B cell (primary cell): ENCODE measurements at regions not wholly inside any gene's neighbourhood (a gene's known extent, or its start where the extent isn't known, plus 50 kb on each side); places are given as distances from the start of the nearest gene placed in this dataset.

Experiments
- ATAC-seq: fragments of 200-7000 bp; cut with Tn5 transposase; one replicate; pipeline ENCODE4 v1.10.0; 2021; ENCODE audit warnings: low read depth, mild to moderate bottlenecking, moderate number of reproducible peaks, moderate library complexity
- CTCF ChIA-PET: fragments of 350-600 bp; sonication (Branson Sonifier 250); formaldehyde crosslinking; loops from one replicate; lab custom pipeline; 2021; ENCODE audit warnings: antibody characterized with exemption, inconsistent platforms; lab: Charles Lee
- POLR2A ChIA-PET: fragments of 350-600 bp; sonication (Branson Sonifier 250); formaldehyde crosslinking; loops from one replicate; lab custom pipeline; 2021; ENCODE audit warnings: antibody characterized with exemption; lab: Charles Lee
- DNase-seq: peaks from one replicate; pipeline ENCODE4 v3.0.0; 2013
- H2AFZ ChIP-seq: 2 replicates; pipeline ENCODE4 v1.6.1; 2012; ENCODE audit warnings: mild to moderate bottlenecking, low read depth, low read length; ENCODE audit not compliant: insufficient read depth, poor library complexity, severe bottlenecking
- H3K27ac ChIP-seq, 2 donors: 1 replicate in 1 of 2; 2 replicates in 1 of 2; pipeline ENCODE4 v1.5.1; 2012 to 2013; ENCODE audit warnings: low read length in 2 of 2, mild to moderate bottlenecking in 2 of 2, moderate library complexity in 1 of 2
- H3K27me3 ChIP-seq, 4 experiments: fragments of 200-600 bp in 1 of 4; sonication (generic) in 1 of 4; replicated peaks in 1 of 4; 1 replicate in 2 of 4; 2 replicates in 2 of 4; pipeline versions ENCODE4 v1.6.1 to v1.7.0; 2013 to 2016; ENCODE audit warnings: low read length in 3 of 4, mild to moderate bottlenecking in 2 of 4, mixed read lengths in 1 of 4, moderate library complexity in 1 of 4; ENCODE audit not compliant: insufficient read depth in 4 of 4, control insufficient read depth in 3 of 4; ENCODE audit errors: control extremely low read depth in 1 of 4
- H3K36me3 ChIP-seq, 2 experiments: replicated peaks in 1 of 2; 1 replicate in 1 of 2; 2 replicates in 1 of 2; pipeline versions ENCODE4 v1.6.1 to v1.7.1; 2013; ENCODE audit warnings: low read length in 1 of 2; ENCODE audit not compliant: insufficient read depth in 2 of 2, control insufficient read depth in 1 of 2; ENCODE audit errors: control extremely low read depth in 1 of 2, extremely low read depth in 1 of 2
- H3K4me1 ChIP-seq, 2 donors: fragments of 200-600 bp in 1 of 2; sonication (generic) in 1 of 2; 1 replicate in 1 of 2; 2 replicates in 1 of 2; pipeline versions ENCODE4 v1.5.1 to v1.6.1; 2013 to 2017; ENCODE audit warnings: low read length in 2 of 2; ENCODE audit not compliant: control insufficient read depth in 2 of 2, insufficient read depth in 2 of 2
- H3K4me2 ChIP-seq: replicated peaks from 2 replicates; pipeline ENCODE3; 2012; ENCODE audit warnings: mild to moderate bottlenecking, low read depth, low read length; ENCODE audit not compliant: poor library complexity, severe bottlenecking
- H3K4me3 ChIP-seq, 5 experiments: fragments of 200-600 bp in 1 of 5; sonication (generic) in 1 of 5; 1 replicate in 3 of 5; 2 replicates in 2 of 5; pipeline versions ENCODE4 v1.5.1 to v1.7.0; 2011 to 2016; ENCODE audit warnings: low read length in 4 of 5, mild to moderate bottlenecking in 4 of 5, low read depth in 2 of 5, control low read depth in 1 of 5, moderate library complexity in 1 of 5; ENCODE audit not compliant: insufficient read depth in 1 of 5; ENCODE audit errors: control extremely low read depth in 1 of 5, extremely low read depth in 1 of 5
- H3K79me2 ChIP-seq: fragments of 200-600 bp; sonication (generic); one replicate; pipeline ENCODE4 v1.6.0; 2016; ENCODE audit warnings: low read length; ENCODE audit not compliant: control insufficient read depth, insufficient read depth
- H3K9ac ChIP-seq: fragments of 200-600 bp; sonication (generic); 2 replicates; pipeline ENCODE4 v1.6.1; 2017; ENCODE audit warnings: mild to moderate bottlenecking, low read length, moderate library complexity
- H3K9me3 ChIP-seq, 3 donors: one replicate each; pipeline versions ENCODE4 v1.6.1 to v1.7.1; 2013; ENCODE audit warnings: low read length in 2 of 3; ENCODE audit not compliant: control insufficient read depth in 2 of 3, insufficient read depth in 1 of 3; ENCODE audit errors: control extremely low read depth in 1 of 3
- H4K20me1 ChIP-seq: 2 replicates; pipeline ENCODE4 v1.6.0; 2012; ENCODE audit warnings: mild to moderate bottlenecking, low read length; ENCODE audit not compliant: insufficient read depth, control insufficient read depth, poor library complexity, severe bottlenecking
- H3K27ac Mint-ChIP-seq: one replicate; pipeline ENCODE4 v1.8.0; 2021; ENCODE audit warnings: mixed read lengths
- H3K27me3 Mint-ChIP-seq: one replicate; pipeline ENCODE4 v1.8.0; 2021; ENCODE audit warnings: mixed read lengths
- H3K4me1 Mint-ChIP-seq: one replicate; pipeline ENCODE4 v1.8.0; 2021; ENCODE audit warnings: mixed read lengths
- H3K4me3 Mint-ChIP-seq: one replicate; pipeline ENCODE4 v1.8.0; 2021; ENCODE audit warnings: mixed read lengths
- H3K9me3 Mint-ChIP-seq: one replicate; pipeline ENCODE4 v1.8.0; 2022; ENCODE audit warnings: mixed read lengths; ENCODE audit not compliant: insufficient read depth
- EZH2 ChIP-seq: IDR thresholded peaks from 2 replicates; pipeline ENCODE4 v1.6.1; 2012; ENCODE audit warnings: borderline replicate concordance, low read depth, mild to moderate bottlenecking, moderate library complexity, low read length; ENCODE audit not compliant: insufficient read depth, poor library complexity, severe bottlenecking
- WGBS: methylation state at CpG from one replicate; pipeline ENCODE4 v1.1.5; 2013; ENCODE audit warnings: missing lambda C conversion rate; ENCODE audit not compliant: insufficient coverage; 5-methylcytosine and 5-hydroxymethylcytosine counted together
- intact Hi-C: fragments of 100-400 bp; cut with micrococcal nuclease; formaldehyde crosslinking; loops from one replicate; pipeline ENCODE4 v1.10.0; 2022
- TF ChIP-seq, protein P1 (sequence below): fragments of 200-600 bp; IDR thresholded peaks from one replicate; pipeline ENCODE4 v1.8.0; 2022; ENCODE audit warnings: antibody characterized with exemption, mild to moderate bottlenecking

DNA sequence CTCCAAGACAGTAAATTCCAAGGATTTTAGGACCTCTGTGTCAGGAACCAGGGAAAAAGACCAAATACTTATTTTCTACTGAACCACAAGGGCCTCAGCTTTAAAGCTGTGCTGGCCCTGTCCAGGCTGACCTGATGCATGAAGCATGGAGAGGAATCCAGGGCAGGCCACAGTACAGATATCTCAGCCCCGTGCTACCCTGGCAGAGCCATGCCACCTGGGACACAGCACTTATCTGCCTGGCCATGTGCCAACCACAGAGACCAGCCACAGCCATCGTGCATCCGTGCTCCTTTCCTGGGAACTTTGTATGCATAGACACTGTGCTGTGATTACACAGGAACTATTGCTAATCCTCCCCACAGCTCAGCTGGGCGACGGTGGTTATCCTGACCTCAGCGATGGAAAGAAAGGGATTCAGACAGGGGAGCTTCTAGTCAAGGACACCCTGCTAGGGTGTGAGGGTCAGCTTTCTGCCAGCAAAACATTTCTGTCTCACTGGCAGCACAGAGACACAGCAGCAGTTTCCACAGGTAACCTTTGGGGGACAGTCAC lies 687.4 kb upstream of the ID2 start:
- no peak overlapping the region for H2AFZ ChIP-seq
- H3K27me3 ChIP-seq: no peaks in the 10 kb centered on the region
- H3K4me1 ChIP-seq: no peaks in the 10 kb centered on the region
- H3K9me3 ChIP-seq: no peaks in the 10 kb centered on the region
- POLR2A ChIA-PET: no interaction called here
- no peak overlapping the region for H3K27ac Mint-ChIP-seq
- no peaks in the 10 kb centered on the region for H3K9me3 Mint-ChIP-seq
- no peak overlapping the region for H3K9ac ChIP-seq
- ATAC-seq (no peak), DNase-seq (no peak)
- no peak overlapping the region for H3K4me2 ChIP-seq
- H3K4me1 Mint-ChIP-seq: no peaks in the 10 kb centered on the region
- intact Hi-C loops: no loop called here
- no peak overlapping the region for H3K4me3 Mint-ChIP-seq
- 75% methylated on average over 6 of the region's 6 CpGs for WGBS
- H3K36me3 ChIP-seq: no peaks in the 10 kb centered on the region
- peaks cover 16% of the 10 kb centered on the region for H3K27me3 Mint-ChIP-seq
- no peaks in the 10 kb centered on the region for H4K20me1 ChIP-seq
- TF ChIP-seq, protein P1, sequence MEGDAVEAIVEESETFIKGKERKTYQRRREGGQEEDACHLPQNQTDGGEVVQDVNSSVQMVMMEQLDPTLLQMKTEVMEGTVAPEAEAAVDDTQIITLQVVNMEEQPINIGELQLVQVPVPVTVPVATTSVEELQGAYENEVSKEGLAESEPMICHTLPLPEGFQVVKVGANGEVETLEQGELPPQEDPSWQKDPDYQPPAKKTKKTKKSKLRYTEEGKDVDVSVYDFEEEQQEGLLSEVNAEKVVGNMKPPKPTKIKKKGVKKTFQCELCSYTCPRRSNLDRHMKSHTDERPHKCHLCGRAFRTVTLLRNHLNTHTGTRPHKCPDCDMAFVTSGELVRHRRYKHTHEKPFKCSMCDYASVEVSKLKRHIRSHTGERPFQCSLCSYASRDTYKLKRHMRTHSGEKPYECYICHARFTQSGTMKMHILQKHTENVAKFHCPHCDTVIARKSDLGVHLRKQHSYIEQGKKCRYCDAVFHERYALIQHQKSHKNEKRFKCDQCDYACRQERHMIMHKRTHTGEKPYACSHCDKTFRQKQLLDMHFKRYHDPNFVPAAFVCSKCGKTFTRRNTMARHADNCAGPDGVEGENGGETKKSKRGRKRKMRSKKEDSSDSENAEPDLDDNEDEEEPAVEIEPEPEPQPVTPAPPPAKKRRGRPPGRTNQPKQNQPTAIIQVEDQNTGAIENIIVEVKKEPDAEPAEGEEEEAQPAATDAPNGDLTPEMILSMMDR: no peak
- TF ChIP-seq EZH2: no peak
- no peaks in the 10 kb centered on the region for H3K79me2 ChIP-seq
- CTCF ChIA-PET: no interaction called here
- H3K27ac ChIP-seq: no peak overlapping the region
- H3K4me3 ChIP-seq: no peak overlapping the region

DNA sequence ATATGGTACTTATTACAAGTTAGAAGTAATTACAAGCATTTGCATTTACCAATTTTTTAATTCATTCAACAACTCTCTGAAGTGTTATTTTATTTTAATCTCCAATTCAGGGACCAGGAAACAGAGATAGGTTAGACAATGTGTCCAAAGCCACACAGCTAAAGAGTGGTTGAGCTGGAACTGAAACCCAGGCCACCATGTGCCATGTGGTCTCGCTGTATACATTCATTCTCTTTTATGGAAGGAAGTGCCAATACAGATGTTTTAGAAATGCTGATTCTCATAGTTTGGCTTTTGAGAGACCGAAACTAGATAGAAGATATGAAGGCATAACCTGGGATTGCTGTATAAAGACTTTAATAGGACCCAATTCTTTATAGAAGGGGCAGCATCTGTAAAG lies 684.6 kb upstream of the ID2 start:
- Histone ChIP-seq H3K4me3 (no peak overlapping the region), H3K27ac (no peak overlapping the region), H3K36me3 (no peaks in the 10 kb centered on the region), H3K9me3 (no peaks in the 10 kb centered on the region), H3K27me3 (no peaks in the 10 kb centered on the region), H4K20me1 (no peaks in the 10 kb centered on the region), H3K79me2 (no peaks in the 10 kb centered on the region), H3K4me2 (no peak overlapping the region), H3K9ac (no peak overlapping the region), H2AFZ (no peak overlapping the region), H3K4me1 (no peaks in the 10 kb centered on the region)
- CTCF ChIA-PET: no interaction called here
- ATAC-seq (no peak), DNase-seq (no peak)
- TF ChIP-seq, protein P1: no peak
- no peak for TF ChIP-seq EZH2
- intact Hi-C loops: no loop called here
- Mint-ChIP-seq H3K4me3 (no peak overlapping the region), H3K9me3 (no peaks in the 10 kb centered on the region), H3K27ac (no peak overlapping the region), H3K4me1 (no peaks in the 10 kb centered on the region), H3K27me3 (peaks cover 15% of the 10 kb centered on the region)
- POLR2A ChIA-PET: no interaction called here
- no CpG with 5 or more reads among the region's 2 CpGs for WGBS
